Endothelial cell of hepatic sinusoid (primary cell): ENCODE measurements at regions not wholly inside any gene's neighbourhood (a gene's known extent, or its start where the extent isn't known, plus 50 kb on each side); places are given as distances from the start of the nearest gene placed in this dataset.

Experiments used
- in situ Hi-C: cut with HindIII; loops from 2 replicates; pipeline ENCODE4 v1.10.0; 2017; ENCODE audit warnings: low sequenced_read_pairs

- in situ Hi-C loops, result no loop called here
Observed at GRCh38 chr1:198031086-198031485, 113.9 kb downstream of the LHX9 start.

- in situ Hi-C loops, result no loop called here
Observed at GRCh38 chr1:198032668-198033067, 115.5 kb downstream of the LHX9 start.

- in situ Hi-C loops, result no loop called here
Observed at GRCh38 chr1:198040880-198041279, 115.9 kb upstream of the NEK7 start.

- in situ Hi-C loops, result no loop called here
Observed at GRCh38 chr1:198042168-198042567, 114.6 kb upstream of the NEK7 start.

DNA sequence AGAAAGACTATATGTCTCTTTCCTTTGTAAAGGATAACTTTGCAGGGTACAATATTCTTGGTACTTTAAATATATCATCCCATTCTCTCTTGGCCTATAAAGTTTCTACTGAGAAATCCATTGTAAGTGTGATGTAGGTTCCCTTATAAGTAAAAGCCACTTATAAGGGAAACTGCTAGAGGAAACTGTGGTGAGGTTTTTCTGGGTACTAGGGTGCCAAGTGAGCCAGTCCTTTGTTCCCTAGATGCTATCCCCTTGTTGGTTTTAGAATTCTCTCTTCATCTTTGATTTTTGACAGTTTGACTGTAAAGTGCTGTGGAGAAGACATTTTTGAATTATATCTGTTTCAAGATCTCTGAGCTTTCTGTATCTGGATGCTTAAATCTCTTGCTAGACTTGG, 108.9 kb upstream of the NEK7 start:
- in situ Hi-C loops, result no loop called here

- in situ Hi-C loops, result no loop called here
Observed at GRCh38 chr1:198054510-198054909, 102.3 kb upstream of the NEK7 start.

DNA sequence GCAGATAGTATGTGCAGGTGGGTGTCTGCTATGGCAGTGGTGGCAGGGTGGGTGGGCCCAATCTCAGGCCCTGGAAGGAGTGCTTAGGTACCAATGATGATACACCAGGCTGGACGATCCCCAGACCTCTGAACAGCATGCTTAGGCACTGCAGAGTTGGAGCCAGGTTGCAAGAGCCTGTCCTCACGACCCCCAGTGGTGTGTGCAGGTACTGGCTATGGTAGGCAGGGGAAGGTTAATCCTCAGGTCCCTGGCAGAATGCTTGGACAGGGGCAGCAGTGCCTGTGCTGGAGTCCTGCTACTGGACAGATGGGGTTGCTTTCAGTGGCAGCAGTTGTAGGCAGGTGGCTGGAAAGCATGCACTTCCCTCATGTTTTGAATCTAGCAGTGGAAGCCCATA, 100.5 kb upstream of the NEK7 start:
- in situ Hi-C loops, result no loop called here

GRCh38 chr1:198064181-198064580, 92.6 kb upstream of the NEK7 start:
- in situ Hi-C loops, result no loop called here

DNA sequence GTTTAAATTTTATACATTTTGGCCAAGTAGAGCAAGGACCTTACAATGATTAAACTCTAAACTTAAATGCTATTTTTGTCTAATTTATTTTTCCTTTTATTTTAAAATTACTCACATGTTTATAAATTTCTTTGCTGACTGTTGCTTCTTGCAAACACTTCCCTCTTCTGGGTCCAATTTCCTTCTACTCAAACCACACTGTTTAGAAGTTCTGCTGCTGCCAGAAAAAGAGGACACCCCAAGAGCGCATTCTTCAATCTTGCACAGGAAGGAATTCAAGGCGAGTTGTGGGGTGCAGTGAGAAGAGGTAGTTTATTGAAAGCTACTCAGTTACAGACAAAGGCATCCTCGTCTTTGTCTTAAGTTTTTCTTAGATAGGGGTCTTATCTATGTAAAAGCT, 88.5 kb upstream of the NEK7 start:
- in situ Hi-C loops, result no loop called here

DNA sequence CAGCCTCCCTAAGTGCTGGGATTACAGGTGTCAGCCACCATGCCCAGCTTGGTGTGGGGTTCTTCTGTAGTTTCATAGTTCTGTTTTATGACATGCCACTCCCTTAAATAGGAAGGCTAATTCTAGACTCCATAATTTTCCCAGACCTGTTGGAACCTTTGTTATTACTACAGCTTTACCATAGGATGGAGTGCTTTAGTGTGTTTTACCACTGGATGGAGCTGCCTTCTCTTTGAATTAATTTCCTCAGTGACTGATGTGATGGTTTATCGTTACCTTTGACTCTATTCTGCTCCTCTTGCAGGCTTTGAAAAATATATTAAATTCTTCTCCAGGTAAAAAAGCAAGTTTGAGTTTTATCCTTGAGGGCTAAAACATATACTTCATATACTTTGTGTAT, 84.6 kb upstream of the NEK7 start:
- in situ Hi-C loops, result no loop called here

- in situ Hi-C loops, result no loop called here
Observed at GRCh38 chr1:198075296-198075695, 81.5 kb upstream of the NEK7 start.

DNA sequence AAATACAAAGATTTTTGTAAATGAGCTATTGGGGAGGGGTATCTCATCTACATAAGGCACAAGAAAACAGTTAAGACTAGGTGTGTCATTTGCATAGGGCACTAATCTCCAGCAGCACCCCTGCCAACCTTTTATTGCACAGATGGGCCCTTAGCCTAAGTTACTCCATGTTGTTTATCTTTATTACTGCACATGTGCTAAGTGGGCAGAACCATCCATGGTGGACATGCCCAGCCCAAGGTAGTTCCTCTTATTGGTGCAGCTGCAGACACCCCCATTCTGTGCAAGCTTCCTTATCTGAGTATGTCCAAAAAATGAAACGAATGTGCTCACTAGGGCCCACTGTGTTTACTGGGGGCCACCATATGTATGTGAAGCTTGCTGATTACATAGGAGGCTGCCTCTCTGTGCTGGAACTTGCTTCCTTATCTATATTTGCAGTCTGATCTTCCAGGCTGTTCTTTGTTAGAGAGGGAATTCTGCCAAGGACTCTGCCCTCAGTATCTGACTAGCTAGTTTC, 77.3 kb upstream of the NEK7 start:
- in situ Hi-C loops, result no loop called here

GRCh38 chr1:198082576-198082975, 74.2 kb upstream of the NEK7 start:
- in situ Hi-C loops, result no loop called here

GRCh38 chr1:198083549-198083948, 73.2 kb upstream of the NEK7 start:
- in situ Hi-C loops, result no loop called here

DNA sequence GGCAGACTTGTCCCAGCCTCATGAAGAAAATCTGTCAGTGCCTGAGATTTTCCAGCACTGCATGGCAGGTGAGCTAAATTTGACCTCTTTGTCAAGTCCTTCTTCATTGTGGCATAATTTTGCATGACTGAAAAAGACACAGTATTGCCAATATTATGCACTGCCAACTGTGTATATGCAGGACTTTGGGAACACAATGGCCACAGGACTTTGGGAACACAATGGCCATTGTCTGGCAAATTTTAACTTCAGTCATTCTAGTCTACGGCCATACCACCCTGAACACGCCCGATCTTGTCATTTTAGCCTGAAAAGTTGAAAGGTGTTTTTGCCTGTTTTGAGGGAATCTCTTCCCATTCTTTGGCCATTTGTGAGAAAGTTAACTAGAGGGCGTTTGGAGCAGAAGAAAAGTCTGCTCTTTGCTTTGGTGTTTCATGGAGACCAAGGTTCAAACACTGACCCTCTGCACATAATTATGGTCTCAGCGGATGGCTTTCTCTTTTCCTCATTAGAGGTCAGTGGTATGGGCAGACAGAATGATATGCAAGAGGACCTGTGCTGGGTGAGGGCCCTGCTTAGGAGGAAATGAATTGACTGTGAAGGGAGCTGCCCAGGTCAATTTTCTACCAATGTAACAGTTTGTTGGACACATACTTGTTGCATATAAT, 72.4 kb upstream of the NEK7 start:
- in situ Hi-C loops, result no loop called here

DNA sequence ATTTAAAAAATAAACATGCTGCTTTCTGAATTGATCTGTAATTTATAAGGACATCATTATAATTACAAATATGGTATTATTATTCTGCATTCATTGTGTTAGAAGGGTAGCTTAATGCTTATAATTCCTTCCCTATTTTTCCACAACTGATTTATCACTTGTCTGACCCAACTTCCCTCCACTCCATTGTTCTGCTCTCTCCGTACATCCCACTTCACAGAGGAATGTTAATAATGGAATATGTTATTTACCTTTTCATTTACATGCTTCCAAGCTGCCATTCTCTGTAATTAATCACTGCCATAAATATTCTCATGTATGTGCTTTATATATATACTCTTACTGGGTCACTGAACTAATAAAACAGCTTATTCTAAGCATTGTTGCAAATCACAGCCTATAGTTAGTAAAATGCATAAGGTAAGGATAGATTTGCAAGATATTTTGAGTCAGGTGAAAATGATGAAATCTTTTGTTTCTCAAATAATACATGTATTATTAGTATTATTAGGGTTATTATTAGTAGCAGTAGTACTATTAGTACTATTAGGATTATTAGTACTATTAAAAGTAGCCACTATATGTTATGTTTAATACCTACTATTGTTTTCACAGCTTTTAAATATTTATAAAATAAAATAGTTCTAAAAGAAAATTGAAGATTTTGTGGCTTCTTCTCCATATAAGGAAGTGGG, 70.6 kb upstream of the NEK7 start:
- in situ Hi-C loops, result loop anchor here (5.0 kb wide), 1 partner anchor 61 kb away; no protein-coding TSS in a partner anchor

DNA sequence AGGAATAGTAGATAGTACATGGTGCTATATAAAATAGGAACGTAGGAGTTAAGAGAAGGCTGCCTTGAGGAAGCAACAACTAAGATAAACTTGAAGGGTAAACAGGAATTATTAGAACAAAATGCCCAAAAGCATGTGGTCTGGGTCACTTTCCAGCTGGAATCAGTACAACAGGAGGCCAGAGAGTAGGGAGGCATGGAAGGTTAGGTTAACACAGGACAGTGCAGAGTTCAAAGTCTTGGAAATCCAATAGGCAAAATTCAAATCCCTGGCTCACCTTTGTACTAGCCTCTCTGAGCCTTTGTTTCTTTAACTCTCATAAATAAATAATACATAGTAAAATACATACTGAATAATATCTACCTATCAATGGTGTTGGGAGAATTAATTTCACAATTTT, 69.0 kb upstream of the NEK7 start:
- in situ Hi-C loops, result loop anchor here (5.0 kb wide), 1 partner anchor 59 kb away; no protein-coding TSS in a partner anchor

DNA sequence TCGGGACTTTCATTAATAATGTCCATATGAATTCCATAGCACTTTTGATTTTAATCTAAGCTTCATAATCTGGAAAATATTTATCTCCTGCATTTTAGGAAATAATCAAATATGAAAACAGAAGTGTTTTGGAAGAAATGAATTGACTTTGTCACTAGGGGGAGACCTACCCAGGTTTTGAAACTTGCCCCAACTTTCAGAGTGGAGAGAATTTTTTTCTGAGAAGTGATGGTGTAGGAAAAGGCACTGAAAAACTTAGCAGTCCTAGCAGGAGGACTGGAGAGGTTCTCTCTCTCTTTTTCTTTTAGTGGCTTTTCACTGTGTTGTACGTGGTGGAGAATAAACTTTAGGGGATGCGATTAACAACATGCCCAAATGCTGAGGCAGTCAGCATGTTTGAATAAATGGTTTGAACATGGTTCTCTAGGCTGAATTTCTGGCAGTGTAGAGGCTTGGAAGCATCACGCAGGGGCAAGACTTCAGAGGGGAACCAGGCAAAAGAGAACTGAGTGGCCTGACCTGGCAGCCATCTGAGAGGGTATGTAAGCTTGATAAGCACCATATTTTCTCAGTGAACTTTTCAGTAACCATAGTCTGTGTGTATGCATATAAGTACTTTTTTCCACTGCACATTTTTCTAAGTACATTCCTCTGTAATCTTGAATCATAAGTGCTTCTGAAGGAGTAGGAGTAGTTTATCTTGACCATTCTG, 68.3 kb upstream of the NEK7 start:
- in situ Hi-C loops, result loop anchor here (5.0 kb wide), 1 partner anchor 59 kb away; no protein-coding TSS in a partner anchor

DNA sequence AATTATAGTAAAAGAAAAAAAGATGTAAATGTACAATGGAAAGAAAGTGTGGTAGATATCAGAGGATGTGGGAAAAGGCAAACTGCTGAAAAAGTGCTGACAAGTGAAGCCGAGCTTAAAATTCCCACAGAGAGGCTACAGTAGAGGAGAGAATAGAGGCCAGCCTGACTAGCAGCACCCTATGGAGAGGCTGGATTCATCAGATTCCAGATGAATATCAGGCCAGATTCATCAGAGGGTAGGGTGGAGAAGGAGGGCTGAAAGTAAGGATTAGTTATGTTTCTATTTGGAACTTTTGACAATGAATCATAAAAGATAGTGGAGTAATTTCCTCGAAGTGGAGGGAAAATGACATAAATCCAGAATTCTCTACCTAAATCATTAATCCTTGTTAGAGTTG, 60.4 kb upstream of the NEK7 start:
- in situ Hi-C loops, result no loop called here

GRCh38 chr1:198099755-198100154, 57.0 kb upstream of the NEK7 start:
- in situ Hi-C loops, result no loop called here

GRCh38 chr1:198101716-198102453, 54.9 kb upstream of the NEK7 start:
- in situ Hi-C loops, result no loop called here
